Upper lobe of right lung (tissue), 1 donor: ENCODE measurements at regions not wholly inside any gene's neighbourhood (a gene's known extent, or its start where the extent isn't known, plus 50 kb on each side); places are given as distances from the start of the nearest gene placed in this dataset.

ENCODE experiments used
- ATAC-seq: fragments of 200-7000 bp; cut with Tn5 transposase; one replicate; pipeline ENCODE4 v1.9.1; 2020; ENCODE audit warnings: mild to moderate bottlenecking, moderate library complexity
- DNase-seq: peaks from one replicate; pipeline ENCODE4 v3.0.0-alpha.2; 2020
- H3K27ac ChIP-seq: fragments of 200-600 bp; one replicate; pipeline ENCODE4 v1.8.0; 2022
- H3K27me3 ChIP-seq: fragments of 200-600 bp; one replicate; pipeline ENCODE4 v1.8.0; 2022; ENCODE audit warnings: mild to moderate bottlenecking
- H3K36me3 ChIP-seq: fragments of 200-600 bp; one replicate; pipeline ENCODE4 v1.8.0; 2022
- H3K4me1 ChIP-seq: fragments of 200-600 bp; one replicate; pipeline ENCODE4 v1.8.0; 2022
- H3K4me3 ChIP-seq: fragments of 200-600 bp; one replicate; pipeline ENCODE4 v1.8.0; 2022; ENCODE audit warnings: mild to moderate bottlenecking
- H3K9me3 ChIP-seq: fragments of 200-600 bp; one replicate; pipeline ENCODE4 v1.8.0; 2022
- intact Hi-C: fragments of 100-400 bp; cut with DNase I; formaldehyde crosslinking; loops from one replicate; pipeline ENCODE4 v1.11.0; 2022
- TF ChIP-seq, protein P1 (sequence below): fragments of 200-600 bp; IDR thresholded peaks from one replicate; pipeline ENCODE4 v1.8.0; 2022; ENCODE audit warnings: antibody characterized with exemption
- donor health status: DM: no; HTN: yes; CAD: no; lungs with severe emphysema.

- ATAC-seq (no peak), DNase-seq (no peak)
- intact Hi-C loops = no loop called here
- no peak overlapping the region for H3K4me3 ChIP-seq
- no peaks in the 10 kb centered on the region for H3K36me3 ChIP-seq
- H3K9me3 ChIP-seq = no peaks in the 10 kb centered on the region
- TF ChIP-seq, protein P1, sequence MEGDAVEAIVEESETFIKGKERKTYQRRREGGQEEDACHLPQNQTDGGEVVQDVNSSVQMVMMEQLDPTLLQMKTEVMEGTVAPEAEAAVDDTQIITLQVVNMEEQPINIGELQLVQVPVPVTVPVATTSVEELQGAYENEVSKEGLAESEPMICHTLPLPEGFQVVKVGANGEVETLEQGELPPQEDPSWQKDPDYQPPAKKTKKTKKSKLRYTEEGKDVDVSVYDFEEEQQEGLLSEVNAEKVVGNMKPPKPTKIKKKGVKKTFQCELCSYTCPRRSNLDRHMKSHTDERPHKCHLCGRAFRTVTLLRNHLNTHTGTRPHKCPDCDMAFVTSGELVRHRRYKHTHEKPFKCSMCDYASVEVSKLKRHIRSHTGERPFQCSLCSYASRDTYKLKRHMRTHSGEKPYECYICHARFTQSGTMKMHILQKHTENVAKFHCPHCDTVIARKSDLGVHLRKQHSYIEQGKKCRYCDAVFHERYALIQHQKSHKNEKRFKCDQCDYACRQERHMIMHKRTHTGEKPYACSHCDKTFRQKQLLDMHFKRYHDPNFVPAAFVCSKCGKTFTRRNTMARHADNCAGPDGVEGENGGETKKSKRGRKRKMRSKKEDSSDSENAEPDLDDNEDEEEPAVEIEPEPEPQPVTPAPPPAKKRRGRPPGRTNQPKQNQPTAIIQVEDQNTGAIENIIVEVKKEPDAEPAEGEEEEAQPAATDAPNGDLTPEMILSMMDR = no peak
- H3K27ac ChIP-seq = no peak overlapping the region
- H3K27me3 ChIP-seq = no peaks in the 10 kb centered on the region
- no peaks in the 10 kb centered on the region for H3K4me1 ChIP-seq
Measured at GRCh38 chr18:41763361-41763760, 191.7 kb upstream of the PIK3C3 start.

GRCh38 chr18:41761333-41762018 lies 193.6 kb upstream of the PIK3C3 start:
- Histone ChIP-seq H3K9me3 (no peaks in the 10 kb centered on the region), H3K4me1 (no peaks in the 10 kb centered on the region), H3K4me3 (no peak overlapping the region), H3K36me3 (no peaks in the 10 kb centered on the region), H3K27ac (no peak overlapping the region), H3K27me3 (no peaks in the 10 kb centered on the region)
- TF ChIP-seq, protein P1 = no peak
- intact Hi-C loops = no loop called here
- ATAC-seq (no peak), DNase-seq (no peak)

DNA sequence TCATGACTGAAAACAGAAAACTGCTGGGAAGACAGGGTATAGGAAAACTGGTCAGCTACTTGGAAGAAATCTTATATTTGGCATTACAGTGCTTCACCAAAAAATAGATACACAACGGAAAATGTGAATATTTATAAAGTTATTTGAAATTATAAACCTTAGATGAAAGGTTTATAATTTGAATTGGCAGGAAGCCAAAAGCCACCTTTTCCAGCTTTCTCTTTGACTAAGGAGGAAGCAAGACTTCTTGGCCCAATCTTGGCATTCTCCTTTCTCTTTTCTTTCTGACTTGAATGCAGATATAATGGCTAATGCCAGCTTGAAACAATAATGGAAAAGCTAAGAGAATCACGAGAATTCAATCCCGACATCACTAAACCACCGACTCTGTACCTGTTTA lies 196.5 kb upstream of the PIK3C3 start:
- Histone ChIP-seq H3K4me3 (no peak overlapping the region), H3K27me3 (no peaks in the 10 kb centered on the region), H3K9me3 (no peaks in the 10 kb centered on the region), H3K27ac (no peak overlapping the region), H3K36me3 (no peaks in the 10 kb centered on the region), H3K4me1 (no peaks in the 10 kb centered on the region)
- DNase-seq (no peak), ATAC-seq (no peak)
- intact Hi-C loops = no loop called here
- TF ChIP-seq, protein P1 = no peak

DNA sequence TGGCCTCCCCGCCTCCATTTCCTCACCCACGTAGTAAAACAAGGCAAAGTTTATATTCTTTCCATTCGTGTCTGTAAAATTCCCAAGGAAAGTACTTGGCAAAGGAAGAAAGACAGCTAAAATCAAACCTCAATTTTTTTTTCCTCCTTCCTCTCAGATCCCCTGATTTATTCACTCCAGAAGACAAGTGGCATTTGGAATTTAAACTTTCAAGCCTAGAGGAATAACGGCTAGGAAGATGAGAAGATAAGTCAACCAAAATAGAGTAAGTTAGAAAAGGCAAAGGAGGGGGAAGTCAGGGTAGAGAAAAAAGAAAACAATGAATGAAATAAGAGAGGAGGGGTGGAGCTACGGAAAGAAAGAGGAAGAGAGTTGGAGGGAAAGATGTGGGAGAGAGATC lies 198.9 kb upstream of the PIK3C3 start:
- ATAC-seq (no peak), DNase-seq (no peak)
- Histone ChIP-seq H3K27me3 (no peaks in the 10 kb centered on the region), H3K9me3 (no peaks in the 10 kb centered on the region), H3K4me3 (no peak overlapping the region), H3K36me3 (no peaks in the 10 kb centered on the region), H3K27ac (no peak overlapping the region), H3K4me1 (no peaks in the 10 kb centered on the region)
- intact Hi-C loops = no loop called here
- TF ChIP-seq, protein P1 = no peak

DNA sequence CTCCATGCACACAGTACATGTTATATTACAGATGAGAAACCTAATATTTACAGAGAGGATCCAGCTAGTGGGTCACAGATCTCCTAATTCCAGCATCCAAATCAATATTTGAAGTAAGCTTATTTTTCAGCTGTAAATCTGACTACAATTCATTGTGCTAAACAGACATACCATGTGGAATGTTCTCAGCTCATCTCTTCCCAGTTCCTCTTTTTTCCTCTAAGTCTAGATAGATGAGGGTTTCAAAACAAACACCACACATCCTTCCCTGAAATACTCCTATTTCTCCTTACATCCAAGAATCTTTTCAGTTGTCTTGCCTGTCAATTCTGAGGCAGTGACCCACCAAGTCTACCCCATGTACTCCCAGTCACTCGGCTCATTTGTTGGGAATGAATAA lies 200.7 kb upstream of the PIK3C3 start:
- intact Hi-C loops = no loop called here
- TF ChIP-seq, protein P1 = no peak
- no peak overlapping the region for H3K4me3 ChIP-seq
- DNase-seq (no peak), ATAC-seq (no peak)
- H3K27ac ChIP-seq = no peak overlapping the region
- no peaks in the 10 kb centered on the region for H3K9me3 ChIP-seq
- no peaks in the 10 kb centered on the region for H3K36me3 ChIP-seq
- no peaks in the 10 kb centered on the region for H3K4me1 ChIP-seq
- H3K27me3 ChIP-seq = no peaks in the 10 kb centered on the region

DNA sequence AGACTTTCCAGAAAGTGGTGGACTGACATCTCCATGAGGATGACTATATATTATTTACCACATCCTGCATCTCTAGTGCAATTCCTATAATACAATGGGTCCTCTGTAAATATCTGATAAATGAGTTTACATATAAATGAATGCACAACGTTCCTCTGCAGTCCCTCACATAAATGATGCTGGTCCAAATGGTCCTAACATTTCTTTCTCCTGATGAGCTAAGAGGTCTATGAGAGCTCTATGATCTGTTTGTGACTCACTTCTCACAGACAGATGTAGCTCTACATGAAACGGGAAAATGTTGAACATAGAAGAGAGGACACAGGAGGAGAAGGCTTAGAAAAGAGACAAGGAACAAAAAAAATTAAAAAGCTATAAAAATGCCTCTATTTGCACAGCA lies 201.2 kb upstream of the PIK3C3 start:
- H3K27me3 ChIP-seq = no peaks in the 10 kb centered on the region
- ATAC-seq (no peak), DNase-seq (no peak)
- no peak overlapping the region for H3K27ac ChIP-seq
- TF ChIP-seq, protein P1 = no peak
- no peaks in the 10 kb centered on the region for H3K9me3 ChIP-seq
- intact Hi-C loops = no loop called here
- no peak overlapping the region for H3K4me3 ChIP-seq
- H3K36me3 ChIP-seq = no peaks in the 10 kb centered on the region
- no peaks in the 10 kb centered on the region for H3K4me1 ChIP-seq
